Neural progenitor cell (in vitro differentiated cells): ENCODE measurements at regions not wholly inside any gene's neighbourhood (a gene's known extent, or its start where the extent isn't known, plus 50 kb on each side); places are given as distances from the start of the nearest gene placed in this dataset.

Experiments used
- CTCF ChIP-seq: fragments of 200-600 bp; sonication (generic); IDR thresholded peaks from 2 replicates; pipeline ENCODE4 v1.5.1; 2017; ENCODE audit warnings: antibody characterized with exemption, mild to moderate bottlenecking
- EZH2 ChIP-seq: fragments of 200-600 bp; sonication (generic); IDR thresholded peaks from 2 replicates; pipeline ENCODE4 v1.6.1; 2017; ENCODE audit warnings: antibody characterized with exemption, mild to moderate bottlenecking, moderate library complexity
- EZH2phosphoT487 ChIP-seq: fragments of 200-600 bp; sonication (generic); IDR thresholded peaks from 2 replicates; pipeline ENCODE4 v1.6.1; 2017; ENCODE audit warnings: antibody characterized with exemption

GRCh38 chr7:13489386-13489785 is 500.1 kb downstream of the ETV1 start:
- no peak for TF ChIP-seq EZH2phosphoT487
- no peak for TF ChIP-seq EZH2
- TF ChIP-seq CTCF = no peak
